ENCODE measurements at regions not wholly inside any gene's neighbourhood (a gene's known extent, or its start where the extent isn't known, plus 50 kb on each side); places are given as distances from the start of the nearest gene placed in this dataset.

DNA sequence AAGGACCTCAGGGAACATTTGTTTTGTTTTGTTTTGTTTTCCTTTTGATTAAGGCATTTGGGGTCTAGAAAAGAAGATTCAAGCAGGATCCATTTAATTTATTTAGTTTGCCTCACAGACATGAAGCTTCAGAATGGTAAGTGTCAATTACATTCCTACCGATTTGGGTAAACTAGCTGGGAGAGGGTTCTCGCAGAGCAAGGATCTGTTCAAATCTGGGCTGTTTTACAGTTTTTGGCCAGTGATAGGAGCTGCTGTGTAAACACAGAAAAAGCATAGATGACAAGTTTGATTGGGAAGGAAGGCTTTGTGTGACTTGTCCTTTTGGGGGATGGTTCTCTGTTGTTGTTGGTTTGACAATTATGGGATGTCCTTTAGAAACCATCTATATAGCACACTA is 470.3 kb upstream of the WWC1 start (continued):
- TF ChIP-seq, protein P1, sequence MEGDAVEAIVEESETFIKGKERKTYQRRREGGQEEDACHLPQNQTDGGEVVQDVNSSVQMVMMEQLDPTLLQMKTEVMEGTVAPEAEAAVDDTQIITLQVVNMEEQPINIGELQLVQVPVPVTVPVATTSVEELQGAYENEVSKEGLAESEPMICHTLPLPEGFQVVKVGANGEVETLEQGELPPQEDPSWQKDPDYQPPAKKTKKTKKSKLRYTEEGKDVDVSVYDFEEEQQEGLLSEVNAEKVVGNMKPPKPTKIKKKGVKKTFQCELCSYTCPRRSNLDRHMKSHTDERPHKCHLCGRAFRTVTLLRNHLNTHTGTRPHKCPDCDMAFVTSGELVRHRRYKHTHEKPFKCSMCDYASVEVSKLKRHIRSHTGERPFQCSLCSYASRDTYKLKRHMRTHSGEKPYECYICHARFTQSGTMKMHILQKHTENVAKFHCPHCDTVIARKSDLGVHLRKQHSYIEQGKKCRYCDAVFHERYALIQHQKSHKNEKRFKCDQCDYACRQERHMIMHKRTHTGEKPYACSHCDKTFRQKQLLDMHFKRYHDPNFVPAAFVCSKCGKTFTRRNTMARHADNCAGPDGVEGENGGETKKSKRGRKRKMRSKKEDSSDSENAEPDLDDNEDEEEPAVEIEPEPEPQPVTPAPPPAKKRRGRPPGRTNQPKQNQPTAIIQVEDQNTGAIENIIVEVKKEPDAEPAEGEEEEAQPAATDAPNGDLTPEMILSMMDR (IDR thresholded peaks at IDR 0.05; ENCODE audit: low read depth, low read length, missing input control) = no peak
- TF ChIP-seq, protein P2, sequence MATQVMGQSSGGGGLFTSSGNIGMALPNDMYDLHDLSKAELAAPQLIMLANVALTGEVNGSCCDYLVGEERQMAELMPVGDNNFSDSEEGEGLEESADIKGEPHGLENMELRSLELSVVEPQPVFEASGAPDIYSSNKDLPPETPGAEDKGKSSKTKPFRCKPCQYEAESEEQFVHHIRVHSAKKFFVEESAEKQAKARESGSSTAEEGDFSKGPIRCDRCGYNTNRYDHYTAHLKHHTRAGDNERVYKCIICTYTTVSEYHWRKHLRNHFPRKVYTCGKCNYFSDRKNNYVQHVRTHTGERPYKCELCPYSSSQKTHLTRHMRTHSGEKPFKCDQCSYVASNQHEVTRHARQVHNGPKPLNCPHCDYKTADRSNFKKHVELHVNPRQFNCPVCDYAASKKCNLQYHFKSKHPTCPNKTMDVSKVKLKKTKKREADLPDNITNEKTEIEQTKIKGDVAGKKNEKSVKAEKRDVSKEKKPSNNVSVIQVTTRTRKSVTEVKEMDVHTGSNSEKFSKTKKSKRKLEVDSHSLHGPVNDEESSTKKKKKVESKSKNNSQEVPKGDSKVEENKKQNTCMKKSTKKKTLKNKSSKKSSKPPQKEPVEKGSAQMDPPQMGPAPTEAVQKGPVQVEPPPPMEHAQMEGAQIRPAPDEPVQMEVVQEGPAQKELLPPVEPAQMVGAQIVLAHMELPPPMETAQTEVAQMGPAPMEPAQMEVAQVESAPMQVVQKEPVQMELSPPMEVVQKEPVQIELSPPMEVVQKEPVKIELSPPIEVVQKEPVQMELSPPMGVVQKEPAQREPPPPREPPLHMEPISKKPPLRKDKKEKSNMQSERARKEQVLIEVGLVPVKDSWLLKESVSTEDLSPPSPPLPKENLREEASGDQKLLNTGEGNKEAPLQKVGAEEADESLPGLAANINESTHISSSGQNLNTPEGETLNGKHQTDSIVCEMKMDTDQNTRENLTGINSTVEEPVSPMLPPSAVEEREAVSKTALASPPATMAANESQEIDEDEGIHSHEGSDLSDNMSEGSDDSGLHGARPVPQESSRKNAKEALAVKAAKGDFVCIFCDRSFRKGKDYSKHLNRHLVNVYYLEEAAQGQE (IDR thresholded peaks at IDR 0.05) = no peak
- TF ChIP-seq EGR1 (IDR thresholded peaks at IDR 0.05; ENCODE audit: low read depth in 2 of 2) (no peak), FOXA2 (IDR thresholded peaks at IDR 0.05) (no peak)

GRCh38 chr5:167821669-167822068 is 469.8 kb upstream of the WWC1 start:
- Histone ChIP-seq H3K9ac (ENCODE audit: low read depth in 1 of 2, low read length in 2 of 2) (no peak overlapping the region), H3K9me3 (ENCODE audit: control insufficient read depth in 4 of 4, low read length in 3 of 4) (no peaks in the 10 kb centered on the region), H3K36me3 (ENCODE audit: control insufficient read depth in 4 of 4, insufficient read depth in 3 of 4, low read depth in 1 of 4, low read length in 3 of 4) (no peaks in the 10 kb centered on the region), H3K27me3 (ENCODE audit: control insufficient read depth in 4 of 4, insufficient read depth in 4 of 4, low read length in 3 of 4) (no peaks in the 10 kb centered on the region), H3K4me1 (ENCODE audit: control insufficient read depth in 4 of 4, insufficient read depth in 4 of 4, low read length in 3 of 4) (no peaks in the 10 kb centered on the region), H3K27ac (ENCODE audit: low read depth in 1 of 2, low read length in 2 of 2) (no peak overlapping the region), H3K4me3 (ENCODE audit: low read depth in 1 of 3, low read length in 3 of 3) (no peak overlapping the region)
- WGBS = 66% methylated on average over 4 of the region's 4 CpGs
- TF ChIP-seq EGR1 (IDR thresholded peaks at IDR 0.05; ENCODE audit: low read depth in 2 of 2) (no peak), HNF4G (IDR thresholded peaks at IDR 0.05) (no peak)
- no peak for DNase-seq (ENCODE audit: low spot score)

GRCh38 chr5:167822241-167822640 is 469.2 kb upstream of the WWC1 start:
- TF ChIP-seq TAF1 (conservative IDR thresholded peaks at IDR 0.05) (no peak), EGR1 (IDR thresholded peaks at IDR 0.05; ENCODE audit: low read depth in 2 of 2) (no peak), GABPA (IDR thresholded peaks at IDR 0.05 in 1 of 2, conservative IDR thresholded peaks at IDR 0.05 in 1 of 2) (no peak), JUND (IDR thresholded peaks at IDR 0.05) (no peak), SP1 (IDR thresholded peaks at IDR 0.05) (no peak), FOXA2 (IDR thresholded peaks at IDR 0.05) (no peak), NR2F2 (IDR thresholded peaks at IDR 0.05) (no peak), HNF4A (conservative IDR thresholded peaks at IDR 0.05) (no peak), YY1 (IDR thresholded peaks at IDR 0.05) (no peak), HNF4G (IDR thresholded peaks at IDR 0.05) (no peak), RXRA (IDR thresholded peaks at IDR 0.05) (no peak), RAD21 (IDR thresholded peaks at IDR 0.05) (no peak), ATF3 (IDR thresholded peaks at IDR 0.05) (no peak)
- TF ChIP-seq, protein P2 (IDR thresholded peaks at IDR 0.05) = no peak
- TF ChIP-seq, protein P3, sequence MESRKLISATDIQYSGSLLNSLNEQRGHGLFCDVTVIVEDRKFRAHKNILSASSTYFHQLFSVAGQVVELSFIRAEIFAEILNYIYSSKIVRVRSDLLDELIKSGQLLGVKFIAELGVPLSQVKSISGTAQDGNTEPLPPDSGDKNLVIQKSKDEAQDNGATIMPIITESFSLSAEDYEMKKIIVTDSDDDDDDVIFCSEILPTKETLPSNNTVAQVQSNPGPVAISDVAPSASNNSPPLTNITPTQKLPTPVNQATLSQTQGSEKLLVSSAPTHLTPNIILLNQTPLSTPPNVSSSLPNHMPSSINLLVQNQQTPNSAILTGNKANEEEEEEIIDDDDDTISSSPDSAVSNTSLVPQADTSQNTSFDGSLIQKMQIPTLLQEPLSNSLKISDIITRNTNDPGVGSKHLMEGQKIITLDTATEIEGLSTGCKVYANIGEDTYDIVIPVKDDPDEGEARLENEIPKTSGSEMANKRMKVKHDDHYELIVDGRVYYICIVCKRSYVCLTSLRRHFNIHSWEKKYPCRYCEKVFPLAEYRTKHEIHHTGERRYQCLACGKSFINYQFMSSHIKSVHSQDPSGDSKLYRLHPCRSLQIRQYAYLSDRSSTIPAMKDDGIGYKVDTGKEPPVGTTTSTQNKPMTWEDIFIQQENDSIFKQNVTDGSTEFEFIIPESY (IDR thresholded peaks at IDR 0.05) = no peak
- TF ChIP-seq, protein P4, sequence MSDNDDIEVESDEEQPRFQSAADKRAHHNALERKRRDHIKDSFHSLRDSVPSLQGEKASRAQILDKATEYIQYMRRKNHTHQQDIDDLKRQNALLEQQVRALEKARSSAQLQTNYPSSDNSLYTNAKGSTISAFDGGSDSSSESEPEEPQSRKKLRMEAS (IDR thresholded peaks at IDR 0.05) = no peak
- TF ChIP-seq, protein P1 (IDR thresholded peaks at IDR 0.05; ENCODE audit: low read depth, low read length, missing input control) = no peak
- Histone ChIP-seq H3K27ac (ENCODE audit: low read depth in 1 of 2, low read length in 2 of 2) (no peak overlapping the region), H3K4me3 (ENCODE audit: low read depth in 1 of 3, low read length in 3 of 3) (no peak overlapping the region), H3K27me3 (ENCODE audit: control insufficient read depth in 4 of 4, insufficient read depth in 4 of 4, low read length in 3 of 4) (no peaks in the 10 kb centered on the region), H3K36me3 (ENCODE audit: control insufficient read depth in 4 of 4, insufficient read depth in 3 of 4, low read depth in 1 of 4, low read length in 3 of 4) (no peaks in the 10 kb centered on the region), H3K9me3 (ENCODE audit: control insufficient read depth in 4 of 4, low read length in 3 of 4) (no peaks in the 10 kb centered on the region), H3K4me1 (ENCODE audit: control insufficient read depth in 4 of 4, insufficient read depth in 4 of 4, low read length in 3 of 4) (no peaks in the 10 kb centered on the region), H3K9ac (ENCODE audit: low read depth in 1 of 2, low read length in 2 of 2) (no peak overlapping the region)
- 83% methylated on average over 4 of the region's 4 CpGs for WGBS
- DNase-seq (ENCODE audit: low spot score) = no peak

Data from liver (tissue), 8 donors.